Liver (tissue), 8 donors: ENCODE measurements at regions not wholly inside any gene's neighbourhood (a gene's known extent, or its start where the extent isn't known, plus 50 kb on each side); places are given as distances from the start of the nearest gene placed in this dataset.

Source experiments
- DNase-seq: peaks from one replicate; pipeline ENCODE4 v3.0.0-alpha.2; 2017; ENCODE audit warnings: low spot score
- H3K27ac ChIP-seq, 2 donors: one replicate each; pipeline ENCODE4 v1.7.0; 2013; ENCODE audit warnings: inconsistent platforms in 2 of 2, low read length in 2 of 2, control low read depth in 1 of 2, low read depth in 1 of 2, mild to moderate bottlenecking in 1 of 2
- H3K27me3 ChIP-seq, 4 donors: one replicate each; pipeline versions ENCODE4 v1.6.1 to v1.7.0; 2013; ENCODE audit warnings: low read length in 3 of 4, inconsistent platforms in 1 of 4, mild to moderate bottlenecking in 1 of 4, moderate library complexity in 1 of 4; ENCODE audit not compliant: control insufficient read depth in 4 of 4, insufficient read depth in 4 of 4
- H3K36me3 ChIP-seq, 4 donors: one replicate each; pipeline versions ENCODE4 v1.6.1 to v1.7.0; 2013; ENCODE audit warnings: low read length in 3 of 4, mild to moderate bottlenecking in 3 of 4, low read depth in 1 of 4, moderate library complexity in 1 of 4; ENCODE audit not compliant: control insufficient read depth in 4 of 4, insufficient read depth in 3 of 4
- H3K4me1 ChIP-seq, 4 donors: one replicate each; pipeline versions ENCODE4 v1.6.1 to v1.7.0; 2013; ENCODE audit warnings: low read length in 3 of 4, mild to moderate bottlenecking in 3 of 4, moderate library complexity in 1 of 4; ENCODE audit not compliant: control insufficient read depth in 4 of 4, insufficient read depth in 4 of 4
- H3K4me3 ChIP-seq, 3 donors: one replicate each; pipeline versions ENCODE4 v1.6.1 to v1.7.0; 2013; ENCODE audit warnings: low read length in 3 of 3, control low read depth in 1 of 3, low read depth in 1 of 3, mild to moderate bottlenecking in 1 of 3
- H3K9ac ChIP-seq, 2 donors: one replicate each; pipeline ENCODE4 v1.7.0; 2013; ENCODE audit warnings: low read length in 2 of 2, mild to moderate bottlenecking in 2 of 2, moderate library complexity in 2 of 2, control low read depth in 1 of 2, low read depth in 1 of 2
- H3K9me3 ChIP-seq, 4 donors: one replicate each; pipeline versions ENCODE4 v1.6.1 to v1.7.0; 2013; ENCODE audit warnings: low read length in 3 of 4; ENCODE audit not compliant: control insufficient read depth in 4 of 4
- EGR1 ChIP-seq, 2 donors: IDR thresholded peaks; 2 replicates each; pipeline ENCODE4 v1.6.1; 2016 to 2018; ENCODE audit warnings: antibody characterized with exemption in 2 of 2, low read depth in 2 of 2
- FOXA1 ChIP-seq: IDR thresholded peaks from 2 replicates; pipeline ENCODE4 v1.6.1; 2016; ENCODE audit warnings: antibody characterized with exemption
- FOXA2 ChIP-seq: IDR thresholded peaks from 2 replicates; pipeline ENCODE4 v1.6.1; 2016; ENCODE audit warnings: antibody characterized with exemption
- GABPA ChIP-seq, 2 donors: IDR thresholded peaks in 1 of 2; conservative IDR thresholded peaks in 1 of 2; 2 replicates each; pipeline ENCODE4 v1.6.1; 2016; ENCODE audit warnings: antibody characterized with exemption in 2 of 2, mild to moderate bottlenecking in 1 of 2, moderate library complexity in 1 of 2
- HNF4A ChIP-seq, 2 donors: conservative IDR thresholded peaks; 2 replicates each; pipeline ENCODE4 v1.6.1; 2016; ENCODE audit warnings: antibody characterized with exemption in 2 of 2, mild to moderate bottlenecking in 2 of 2
- HNF4G ChIP-seq: IDR thresholded peaks from 2 replicates; pipeline ENCODE4 v1.6.1; 2016; ENCODE audit warnings: antibody characterized with exemption
- JUND ChIP-seq, 2 donors: IDR thresholded peaks; 2 replicates each; pipeline ENCODE4 v1.6.1; 2016; ENCODE audit warnings: antibody characterized with exemption in 2 of 2
- NR2F2 ChIP-seq: IDR thresholded peaks from 2 replicates; pipeline ENCODE4 v1.6.1; 2016; ENCODE audit warnings: antibody characterized with exemption
- RAD21 ChIP-seq, 2 donors: IDR thresholded peaks; 2 replicates each; pipeline ENCODE4 v1.6.1; 2016; ENCODE audit warnings: antibody characterized with exemption in 2 of 2, mild to moderate bottlenecking in 2 of 2
- RXRA ChIP-seq, 2 donors: IDR thresholded peaks; 2 replicates each; pipeline ENCODE4 v1.6.1; 2017 to 2018; ENCODE audit warnings: antibody characterized with exemption in 2 of 2, mild to moderate bottlenecking in 1 of 2
- SP1 ChIP-seq: IDR thresholded peaks from 2 replicates; pipeline ENCODE4 v1.6.1; 2018; ENCODE audit warnings: antibody characterized with exemption, mild to moderate bottlenecking
- YY1 ChIP-seq: IDR thresholded peaks from 2 replicates; pipeline ENCODE4 v1.6.1; 2016; ENCODE audit warnings: antibody characterized with exemption, mild to moderate bottlenecking
- ZBTB33 ChIP-seq: IDR thresholded peaks from 2 replicates; pipeline ENCODE4 v1.6.1; 2016; ENCODE audit warnings: antibody characterized with exemption
- WGBS: extraction: QIAGEN DNeasy Blood & Tissue Kit; methylation state at CpG from one replicate; pipeline ENCODE4 v1.1.7; 2013; 5-methylcytosine and 5-hydroxymethylcytosine counted together
- TF ChIP-seq, protein P1 (sequence below): IDR thresholded peaks from 2 replicates; pipeline ENCODE4 v1.6.1; 2016; ENCODE audit warnings: antibody characterized with exemption
- TF ChIP-seq, protein P2 (sequence below): IDR thresholded peaks from 2 replicates; pipeline ENCODE4 v1.6.1; 2016; ENCODE audit warnings: antibody characterized with exemption
- TF ChIP-seq, protein P3 (sequence below): IDR thresholded peaks from 2 replicates; pipeline ENCODE4 v1.6.1; 2016; ENCODE audit warnings: antibody characterized with exemption, mild to moderate bottlenecking
- TF ChIP-seq, protein P4 (sequence below): fragments of 150-350 bp; IDR thresholded peaks from 2 replicates; pipeline ENCODE4 v1.5.1; 2017; ENCODE audit warnings: improper control_type of control experiment, low read depth, low read length; ENCODE audit not compliant: missing input control
- donor health status: healthy.
- donor health status: healthy.
- donor health status: healthy.
- donor health status: healthy.
- donor health status: healthy.

GRCh38 chr20:51175156-51175555 is 152.2 kb upstream of the KCNG1 start:
- H3K27me3 ChIP-seq = peaks cover 0 to 6% (median 0%) of the 10 kb centered on the region in 4 donors
- H3K36me3 ChIP-seq = no peaks in the 10 kb centered on the region
- no peak overlapping the region for H3K27ac ChIP-seq
- 86% methylated on average over 10 of the region's 10 CpGs for WGBS
- no peak for DNase-seq
- no peaks in the 10 kb centered on the region for H3K4me1 ChIP-seq
- TF ChIP-seq HNF4G = no peak
- no peak for TF ChIP-seq FOXA1
- TF ChIP-seq SP1 = no peak
- TF ChIP-seq EGR1 (IDR thresholded peaks at IDR 0.05; ENCODE audit: low read depth in 2 of 2) = no peak
- TF ChIP-seq JUND (IDR thresholded peaks at IDR 0.05) = no peak
- TF ChIP-seq YY1 = no peak
- TF ChIP-seq, protein P1, sequence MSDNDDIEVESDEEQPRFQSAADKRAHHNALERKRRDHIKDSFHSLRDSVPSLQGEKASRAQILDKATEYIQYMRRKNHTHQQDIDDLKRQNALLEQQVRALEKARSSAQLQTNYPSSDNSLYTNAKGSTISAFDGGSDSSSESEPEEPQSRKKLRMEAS = no peak
- TF ChIP-seq NR2F2 = no peak
- no peak for TF ChIP-seq FOXA2
- no peak for TF ChIP-seq RAD21 (IDR thresholded peaks at IDR 0.05)
- TF ChIP-seq, protein P2, sequence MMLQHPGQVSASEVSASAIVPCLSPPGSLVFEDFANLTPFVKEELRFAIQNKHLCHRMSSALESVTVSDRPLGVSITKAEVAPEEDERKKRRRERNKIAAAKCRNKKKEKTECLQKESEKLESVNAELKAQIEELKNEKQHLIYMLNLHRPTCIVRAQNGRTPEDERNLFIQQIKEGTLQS = no peak
- no peak for TF ChIP-seq GABPA (IDR thresholded peaks at IDR 0.05 in 1 of 2, conservative IDR thresholded peaks at IDR 0.05 in 1 of 2)
- TF ChIP-seq HNF4A (conservative IDR thresholded peaks at IDR 0.05) = no peak
- no peak overlapping the region for H3K9ac ChIP-seq
- H3K4me3 ChIP-seq = no peak overlapping the region
- peaks cover 0 to 4% (median 1%) of the 10 kb centered on the region in 4 donors for H3K9me3 ChIP-seq

GRCh38 chr20:51174536-51174935 is 151.6 kb upstream of the KCNG1 start:
- no peaks in the 10 kb centered on the region for H3K4me1 ChIP-seq
- 85% methylated on average over 2 of the region's 2 CpGs for WGBS
- no peaks in the 10 kb centered on the region for H3K36me3 ChIP-seq
- no peak overlapping the region for H3K4me3 ChIP-seq
- peaks cover 0 to 9% (median 5%) of the 10 kb centered on the region in 4 donors for H3K9me3 ChIP-seq
- no peak overlapping the region for H3K27ac ChIP-seq
- peaks cover 0 to 6% (median 0%) of the 10 kb centered on the region in 4 donors for H3K27me3 ChIP-seq
- TF ChIP-seq HNF4A (conservative IDR thresholded peaks at IDR 0.05) = no peak
- no peak for TF ChIP-seq GABPA (IDR thresholded peaks at IDR 0.05 in 1 of 2, conservative IDR thresholded peaks at IDR 0.05 in 1 of 2)
- TF ChIP-seq, protein P2 = no peak
- no peak for TF ChIP-seq RXRA (IDR thresholded peaks at IDR 0.05)
- TF ChIP-seq NR2F2 = no peak
- no peak for TF ChIP-seq ZBTB33
- TF ChIP-seq SP1 = no peak
- TF ChIP-seq JUND (IDR thresholded peaks at IDR 0.05) = no peak
- TF ChIP-seq EGR1 (IDR thresholded peaks at IDR 0.05; ENCODE audit: low read depth in 2 of 2) = no peak
- no peak for TF ChIP-seq FOXA2
- TF ChIP-seq, protein P3, sequence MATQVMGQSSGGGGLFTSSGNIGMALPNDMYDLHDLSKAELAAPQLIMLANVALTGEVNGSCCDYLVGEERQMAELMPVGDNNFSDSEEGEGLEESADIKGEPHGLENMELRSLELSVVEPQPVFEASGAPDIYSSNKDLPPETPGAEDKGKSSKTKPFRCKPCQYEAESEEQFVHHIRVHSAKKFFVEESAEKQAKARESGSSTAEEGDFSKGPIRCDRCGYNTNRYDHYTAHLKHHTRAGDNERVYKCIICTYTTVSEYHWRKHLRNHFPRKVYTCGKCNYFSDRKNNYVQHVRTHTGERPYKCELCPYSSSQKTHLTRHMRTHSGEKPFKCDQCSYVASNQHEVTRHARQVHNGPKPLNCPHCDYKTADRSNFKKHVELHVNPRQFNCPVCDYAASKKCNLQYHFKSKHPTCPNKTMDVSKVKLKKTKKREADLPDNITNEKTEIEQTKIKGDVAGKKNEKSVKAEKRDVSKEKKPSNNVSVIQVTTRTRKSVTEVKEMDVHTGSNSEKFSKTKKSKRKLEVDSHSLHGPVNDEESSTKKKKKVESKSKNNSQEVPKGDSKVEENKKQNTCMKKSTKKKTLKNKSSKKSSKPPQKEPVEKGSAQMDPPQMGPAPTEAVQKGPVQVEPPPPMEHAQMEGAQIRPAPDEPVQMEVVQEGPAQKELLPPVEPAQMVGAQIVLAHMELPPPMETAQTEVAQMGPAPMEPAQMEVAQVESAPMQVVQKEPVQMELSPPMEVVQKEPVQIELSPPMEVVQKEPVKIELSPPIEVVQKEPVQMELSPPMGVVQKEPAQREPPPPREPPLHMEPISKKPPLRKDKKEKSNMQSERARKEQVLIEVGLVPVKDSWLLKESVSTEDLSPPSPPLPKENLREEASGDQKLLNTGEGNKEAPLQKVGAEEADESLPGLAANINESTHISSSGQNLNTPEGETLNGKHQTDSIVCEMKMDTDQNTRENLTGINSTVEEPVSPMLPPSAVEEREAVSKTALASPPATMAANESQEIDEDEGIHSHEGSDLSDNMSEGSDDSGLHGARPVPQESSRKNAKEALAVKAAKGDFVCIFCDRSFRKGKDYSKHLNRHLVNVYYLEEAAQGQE = no peak
- TF ChIP-seq YY1 = no peak
- TF ChIP-seq, protein P4, sequence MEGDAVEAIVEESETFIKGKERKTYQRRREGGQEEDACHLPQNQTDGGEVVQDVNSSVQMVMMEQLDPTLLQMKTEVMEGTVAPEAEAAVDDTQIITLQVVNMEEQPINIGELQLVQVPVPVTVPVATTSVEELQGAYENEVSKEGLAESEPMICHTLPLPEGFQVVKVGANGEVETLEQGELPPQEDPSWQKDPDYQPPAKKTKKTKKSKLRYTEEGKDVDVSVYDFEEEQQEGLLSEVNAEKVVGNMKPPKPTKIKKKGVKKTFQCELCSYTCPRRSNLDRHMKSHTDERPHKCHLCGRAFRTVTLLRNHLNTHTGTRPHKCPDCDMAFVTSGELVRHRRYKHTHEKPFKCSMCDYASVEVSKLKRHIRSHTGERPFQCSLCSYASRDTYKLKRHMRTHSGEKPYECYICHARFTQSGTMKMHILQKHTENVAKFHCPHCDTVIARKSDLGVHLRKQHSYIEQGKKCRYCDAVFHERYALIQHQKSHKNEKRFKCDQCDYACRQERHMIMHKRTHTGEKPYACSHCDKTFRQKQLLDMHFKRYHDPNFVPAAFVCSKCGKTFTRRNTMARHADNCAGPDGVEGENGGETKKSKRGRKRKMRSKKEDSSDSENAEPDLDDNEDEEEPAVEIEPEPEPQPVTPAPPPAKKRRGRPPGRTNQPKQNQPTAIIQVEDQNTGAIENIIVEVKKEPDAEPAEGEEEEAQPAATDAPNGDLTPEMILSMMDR = no peak
- no peak for TF ChIP-seq FOXA1
- H3K9ac ChIP-seq = no peak overlapping the region
- no peak for DNase-seq
